ENCODE measurements at regions not wholly inside any gene's neighbourhood (a gene's known extent, or its start where the extent isn't known, plus 50 kb on each side); places are given as distances from the start of the nearest gene placed in this dataset.

- TF ChIP-seq EZH2 (IDR thresholded peaks at IDR 0.05; ENCODE audit: insufficient read depth, poor library complexity, severe bottlenecking) (no peak), EZH2phosphoT487 (IDR thresholded peaks at IDR 0.05; ENCODE audit: insufficient read depth, low read depth) (no peak)
Measured at GRCh38 chr5:17167171-17167891, 50.1 kb upstream of the BASP1 start.

Measured in GM23248 (cell line).